CD14-positive monocyte (primary cell): ENCODE measurements at regions not wholly inside any gene's neighbourhood (a gene's known extent, or its start where the extent isn't known, plus 50 kb on each side); places are given as distances from the start of the nearest gene placed in this dataset.

ENCODE experiments used
- DNase-seq, 3 donors: peaks; one replicate each; pipeline ENCODE4 v3.0.0-alpha.2; 2011 to 2022
- H2AFZ ChIP-seq: 2 replicates; pipeline ENCODE4 v1.6.0; 2012; ENCODE audit warnings: mild to moderate bottlenecking, low read depth, low read length, inconsistent platforms; ENCODE audit not compliant: insufficient read depth, poor library complexity, severe bottlenecking
- H3K27ac ChIP-seq, 2 donors: 1 replicate in 1 of 2; 2 replicates in 1 of 2; pipeline ENCODE4 v1.5.1; 2012 to 2013; ENCODE audit warnings: low read length in 2 of 2, control low read depth in 1 of 2, inconsistent platforms in 1 of 2, low read depth in 1 of 2, mild to moderate bottlenecking in 1 of 2
- H3K27me3 ChIP-seq, 2 donors: one replicate each; pipeline versions ENCODE4 v1.6.0 to v1.6.1; 2011 to 2013; ENCODE audit warnings: low read length in 2 of 2; ENCODE audit not compliant: control insufficient read depth in 2 of 2, insufficient read depth in 2 of 2
- H3K36me3 ChIP-seq, 2 donors: replicated peaks in 1 of 2; 1 replicate in 1 of 2; 2 replicates in 1 of 2; pipeline versions ENCODE4 v1.5.1 to v1.6.1; 2012 to 2013; ENCODE audit warnings: low read length in 2 of 2, control low read depth in 1 of 2, inconsistent platforms in 1 of 2, mild to moderate bottlenecking in 1 of 2; ENCODE audit not compliant: insufficient read depth in 2 of 2, control insufficient read depth in 1 of 2
- H3K4me1 ChIP-seq, 2 donors: 1 replicate in 1 of 2; 2 replicates in 1 of 2; pipeline versions ENCODE4 v1.5.1 to v1.6.1; 2012 to 2013; ENCODE audit warnings: low read length in 2 of 2, control low read depth in 1 of 2, inconsistent platforms in 1 of 2, mild to moderate bottlenecking in 1 of 2, moderate library complexity in 1 of 2; ENCODE audit not compliant: insufficient read depth in 2 of 2, control insufficient read depth in 1 of 2
- H3K4me2 ChIP-seq: replicated peaks from 2 replicates; pipeline ENCODE3; 2012; ENCODE audit warnings: low read length, moderate library complexity, mild to moderate bottlenecking; ENCODE audit not compliant: poor library complexity, severe bottlenecking; ENCODE audit errors: extremely low read depth
- H3K4me3 ChIP-seq, 3 experiments: fragments of 200-600 bp in 1 of 3; sonication (generic) in 1 of 3; replicated peaks in 1 of 3; 1 replicate in 2 of 3; 2 replicates in 1 of 3; pipeline ENCODE4 v1.5.1; 2011 to 2013; ENCODE audit warnings: low read length in 3 of 3, mild to moderate bottlenecking in 3 of 3, control low read depth in 2 of 3, low read depth in 2 of 3, inconsistent platforms in 1 of 3, moderate library complexity in 1 of 3
- H3K79me2 ChIP-seq: 2 replicates; pipeline ENCODE4 v1.6.0; 2012; ENCODE audit warnings: mild to moderate bottlenecking, control low read depth, inconsistent platforms, low read length, moderate library complexity; ENCODE audit not compliant: insufficient read depth
- H3K9ac ChIP-seq: 2 replicates; pipeline ENCODE4 v1.6.0; 2017; ENCODE audit warnings: low read length, mild to moderate bottlenecking; ENCODE audit not compliant: insufficient read depth, poor library complexity, severe bottlenecking
- H3K9me3 ChIP-seq, 2 donors: replicated peaks in 1 of 2; 1 replicate in 1 of 2; 2 replicates in 1 of 2; pipeline versions ENCODE4 v1.5.1 to v1.6.1; 2012 to 2013; ENCODE audit warnings: low read length in 2 of 2, control low read depth in 1 of 2; ENCODE audit not compliant: control insufficient read depth in 1 of 2, insufficient read depth in 1 of 2
- H4K20me1 ChIP-seq: 2 replicates; pipeline ENCODE4 v1.6.0; 2012; ENCODE audit warnings: mild to moderate bottlenecking, low read length, control low read depth, moderate library complexity; ENCODE audit not compliant: insufficient read depth
- H3K27ac Mint-ChIP-seq, 7 donors: one replicate each; pipeline ENCODE4 v1.8.0; 2020; ENCODE audit warnings: mild to moderate bottlenecking in 7 of 7, mixed read lengths in 7 of 7, moderate library complexity in 6 of 7, inconsistent platforms in 2 of 7
- H3K27me3 Mint-ChIP-seq, 3 donors: one replicate each; pipeline ENCODE4 v1.8.0; 2021 to 2022; ENCODE audit warnings: low read depth in 3 of 3, mild to moderate bottlenecking in 3 of 3, mixed read lengths in 3 of 3, moderate library complexity in 3 of 3, inconsistent platforms in 1 of 3
- H3K36me3 Mint-ChIP-seq, 2 donors: one replicate each; pipeline ENCODE4 v1.8.0; 2020; ENCODE audit warnings: mixed read lengths in 2 of 2, inconsistent platforms in 1 of 2, mild to moderate bottlenecking in 1 of 2
- H3K4me1 Mint-ChIP-seq: one replicate; pipeline ENCODE4 v1.8.0; 2020; ENCODE audit warnings: mild to moderate bottlenecking, mixed read lengths
- H3K4me3 Mint-ChIP-seq, 2 donors: one replicate each; pipeline ENCODE4 v1.8.0; 2020; ENCODE audit warnings: mild to moderate bottlenecking in 2 of 2, mixed read lengths in 2 of 2, moderate library complexity in 1 of 2
- H3K9me3 Mint-ChIP-seq, 7 donors: one replicate each; pipeline ENCODE4 v1.8.0; 2020 to 2022; ENCODE audit warnings: mixed read lengths in 7 of 7, mild to moderate bottlenecking in 6 of 7, moderate library complexity in 6 of 7, inconsistent platforms in 2 of 7
- CTCF ChIP-seq: fragments of 200-600 bp; IDR thresholded peaks from one replicate; pipeline ENCODE4 v1.8.0; 2022; ENCODE audit warnings: antibody characterized with exemption, mild to moderate bottlenecking
- WGBS: methylation state at CpG from one replicate; pipeline ENCODE4 v1.1.5; 2013; ENCODE audit warnings: missing lambda C conversion rate; ENCODE audit not compliant: insufficient coverage; 5-methylcytosine and 5-hydroxymethylcytosine counted together
- intact Hi-C, 2 donors: fragments of 100-400 bp; cut with micrococcal nuclease; formaldehyde crosslinking; loops; one replicate each; pipeline versions ENCODE4 v1.15.0 to v1.15.1; 2023

- Mint-ChIP-seq H3K27me3 (peaks cover 0 to 2% (median 0%) of the 10 kb centered on the region in 3 donors), H3K4me1 (peaks cover 6% of the 10 kb centered on the region), H3K4me3 (no peak overlapping the region), H3K36me3 (no peaks in the 10 kb centered on the region), H3K9me3 (no peaks in the 10 kb centered on the region), H3K27ac (no peak overlapping the region)
- Histone ChIP-seq H2AFZ (no peak overlapping the region), H3K4me1 (no peaks in the 10 kb centered on the region), H3K4me2 (no peak overlapping the region), H3K79me2 (no peaks in the 10 kb centered on the region), H3K4me3 (no peak overlapping the region), H3K9me3 (no peaks in the 10 kb centered on the region), H4K20me1 (peaks cover 6% of the 10 kb centered on the region), H3K9ac (no peak overlapping the region), H3K27ac (no peak overlapping the region), H3K36me3 (no peaks in the 10 kb centered on the region), H3K27me3 (no peaks in the 10 kb centered on the region)
- intact Hi-C loops = no loop called here
- 94% methylated on average over 11 of the region's 11 CpGs for WGBS
- no peak for TF ChIP-seq CTCF
- DNase-seq = no peak
Measured at GRCh38 chr22:49531368-49531791, 296.3 kb downstream of the BRD1 start.

- H3K36me3 ChIP-seq = no peaks in the 10 kb centered on the region
- H3K4me3 ChIP-seq = no peak overlapping the region
- H3K4me1 ChIP-seq = no peaks in the 10 kb centered on the region
- peaks cover 6% of the 10 kb centered on the region for H4K20me1 ChIP-seq
- 94% methylated on average over 15 of the region's 19 CpGs for WGBS
- no peaks in the 10 kb centered on the region for H3K79me2 ChIP-seq
- Mint-ChIP-seq H3K4me3 (no peak overlapping the region), H3K9me3 (no peaks in the 10 kb centered on the region), H3K36me3 (no peaks in the 10 kb centered on the region), H3K27me3 (peaks cover 0 to 4% (median 0%) of the 10 kb centered on the region in 3 donors), H3K4me1 (peaks cover 12% of the 10 kb centered on the region), H3K27ac (peak overlapping the region in 1 of 7 donors; percentile 9)
- intact Hi-C loops = no loop called here
- H3K27me3 ChIP-seq = no peaks in the 10 kb centered on the region
- H3K9me3 ChIP-seq = no peaks in the 10 kb centered on the region
- no peak overlapping the region for H2AFZ ChIP-seq
- H3K27ac ChIP-seq = no peak overlapping the region
- H3K4me2 ChIP-seq = no peak overlapping the region
- no peak for TF ChIP-seq CTCF
- H3K9ac ChIP-seq = no peak overlapping the region
- DNase-seq = no peak
Measured at GRCh38 chr22:49530671-49531367, 296.9 kb downstream of the BRD1 start.
